ENCODE measurements at regions not wholly inside any gene's neighbourhood (a gene's known extent, or its start where the extent isn't known, plus 50 kb on each side); places are given as distances from the start of the nearest gene placed in this dataset.

- TF ChIP-seq POLR2A (IDR thresholded peaks at IDR 0.05; ENCODE audit: low read depth, low read length) (no peak), POU2F2 (IDR thresholded peaks at IDR 0.05; ENCODE audit: low read depth, low read length) (no peak)
Measured at GRCh38 chr20:60132162-60132826, 174.1 kb downstream of the CDH26 start.

Measured in GM12891 (cell line).